ENCODE measurements at regions not wholly inside any gene's neighbourhood (a gene's known extent, or its start where the extent isn't known, plus 50 kb on each side); places are given as distances from the start of the nearest gene placed in this dataset.
A peak's percentile ranks its signal among the peaks of the same experiment; 100 is the strongest.

GRCh38 chr4:119794113-119794512, 165.5 kb upstream of the PDE5A start:
- no peak for DNase-seq (ENCODE audit: low read depth)
- TF ChIP-seq, protein P1, sequence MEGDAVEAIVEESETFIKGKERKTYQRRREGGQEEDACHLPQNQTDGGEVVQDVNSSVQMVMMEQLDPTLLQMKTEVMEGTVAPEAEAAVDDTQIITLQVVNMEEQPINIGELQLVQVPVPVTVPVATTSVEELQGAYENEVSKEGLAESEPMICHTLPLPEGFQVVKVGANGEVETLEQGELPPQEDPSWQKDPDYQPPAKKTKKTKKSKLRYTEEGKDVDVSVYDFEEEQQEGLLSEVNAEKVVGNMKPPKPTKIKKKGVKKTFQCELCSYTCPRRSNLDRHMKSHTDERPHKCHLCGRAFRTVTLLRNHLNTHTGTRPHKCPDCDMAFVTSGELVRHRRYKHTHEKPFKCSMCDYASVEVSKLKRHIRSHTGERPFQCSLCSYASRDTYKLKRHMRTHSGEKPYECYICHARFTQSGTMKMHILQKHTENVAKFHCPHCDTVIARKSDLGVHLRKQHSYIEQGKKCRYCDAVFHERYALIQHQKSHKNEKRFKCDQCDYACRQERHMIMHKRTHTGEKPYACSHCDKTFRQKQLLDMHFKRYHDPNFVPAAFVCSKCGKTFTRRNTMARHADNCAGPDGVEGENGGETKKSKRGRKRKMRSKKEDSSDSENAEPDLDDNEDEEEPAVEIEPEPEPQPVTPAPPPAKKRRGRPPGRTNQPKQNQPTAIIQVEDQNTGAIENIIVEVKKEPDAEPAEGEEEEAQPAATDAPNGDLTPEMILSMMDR (IDR thresholded peaks at IDR 0.05; ENCODE audit: insufficient read depth, low read depth, low read length): no peak
- no peak overlapping the region for H3K4me3 ChIP-seq (ENCODE audit: low read depth, low read length)

DNA sequence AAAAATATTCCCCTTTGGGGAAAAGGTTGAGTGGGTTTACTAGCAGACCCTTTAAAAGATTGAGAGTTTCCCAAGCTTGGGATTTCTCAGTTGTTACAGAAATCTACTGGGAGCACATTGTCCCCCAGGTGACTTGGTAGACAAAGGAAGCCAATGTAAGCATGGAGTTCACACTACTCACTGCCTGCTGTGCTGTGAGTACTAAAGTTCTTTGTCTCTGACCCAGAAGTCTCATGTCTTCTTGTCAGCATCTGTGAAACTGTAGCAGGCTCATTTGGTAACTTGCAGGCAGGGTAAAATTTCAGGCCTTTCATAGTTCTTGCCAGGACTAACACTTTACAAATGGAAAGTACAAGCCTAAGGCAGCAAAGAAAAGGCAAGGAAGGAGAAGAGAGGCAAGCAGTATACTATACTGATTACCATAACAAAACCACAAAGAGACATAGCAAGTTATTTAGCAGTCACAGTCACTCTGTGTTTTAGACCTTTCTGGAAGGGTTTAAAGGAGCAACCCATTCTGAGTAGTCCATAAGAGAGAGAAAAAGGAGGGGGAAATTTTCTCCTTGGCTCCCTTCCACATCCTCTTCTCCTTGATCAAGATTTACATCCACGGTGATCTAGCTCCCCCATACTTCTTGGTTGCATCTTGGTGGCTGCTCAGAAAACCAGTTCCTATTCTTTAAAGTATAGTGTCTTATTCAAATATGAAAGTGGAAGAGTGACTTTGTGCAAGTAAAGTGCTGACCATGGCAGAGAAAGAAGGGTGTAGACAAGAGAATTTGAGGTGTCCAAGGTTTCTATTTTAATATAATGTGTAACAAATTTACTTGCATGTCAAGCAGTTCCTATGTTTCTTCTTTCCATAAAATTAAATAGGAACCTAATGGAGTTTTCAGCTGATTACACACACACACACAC, 160.0 kb upstream of the PDE5A start:
- no peak overlapping the region for H3K4me3 ChIP-seq (ENCODE audit: low read depth, low read length)
- no peak for DNase-seq (ENCODE audit: low read depth)
- TF ChIP-seq, protein P1 (IDR thresholded peaks at IDR 0.05; ENCODE audit: insufficient read depth, low read depth, low read length): no peak

- peak; percentile 47 for DNase-seq (ENCODE audit: low read depth)
- TF ChIP-seq, protein P1 (IDR thresholded peaks at IDR 0.05; ENCODE audit: insufficient read depth, low read depth, low read length): peak; percentile 47
- no peak overlapping the region for H3K4me3 ChIP-seq (ENCODE audit: low read depth, low read length)
Measured at GRCh38 chr4:119785963-119786362, 157.4 kb upstream of the PDE5A start.

DNA sequence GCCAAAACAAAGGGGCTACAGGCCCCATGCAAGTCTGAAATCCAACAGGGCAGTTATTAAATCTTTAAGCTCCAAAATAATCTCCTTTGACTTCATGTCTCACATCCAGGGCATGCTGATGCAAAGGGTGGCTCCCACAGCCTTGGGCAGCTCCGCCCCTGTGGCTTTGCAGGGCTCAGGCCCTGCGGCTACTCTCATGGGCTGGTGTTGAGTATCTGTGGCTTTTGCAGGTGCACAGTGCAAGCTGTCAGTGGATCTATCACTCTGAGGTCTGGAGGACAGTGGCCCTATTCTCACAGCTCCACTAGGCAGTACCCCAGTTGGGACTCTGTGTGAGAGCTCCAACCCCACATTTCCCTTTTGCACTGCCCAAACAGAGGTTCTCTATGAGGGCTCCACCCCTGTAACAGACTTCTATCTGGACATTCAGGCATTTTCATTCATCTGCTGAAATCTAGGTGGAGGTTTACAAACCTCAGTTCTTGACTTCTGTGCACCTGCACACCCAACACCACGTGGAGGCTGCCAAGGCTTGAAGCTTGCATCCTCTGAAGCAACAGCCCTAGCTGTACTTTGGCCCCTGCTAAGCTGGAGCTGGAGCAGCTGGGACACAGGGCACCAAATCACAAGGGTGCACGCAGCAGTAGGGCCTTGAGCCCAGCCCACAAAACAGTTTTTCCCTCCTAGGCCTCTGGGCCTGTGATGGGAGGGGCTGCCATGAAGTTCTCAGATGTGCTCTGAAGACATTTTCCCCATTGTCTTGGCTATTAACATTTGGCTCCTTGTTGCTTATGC, 154.8 kb upstream of the PDE5A start:
- TF ChIP-seq, protein P1 (IDR thresholded peaks at IDR 0.05; ENCODE audit: insufficient read depth, low read depth, low read length): no peak
- DNase-seq (ENCODE audit: low read depth): no peak
- H3K4me3 ChIP-seq (ENCODE audit: low read depth, low read length): no peak overlapping the region

DNA sequence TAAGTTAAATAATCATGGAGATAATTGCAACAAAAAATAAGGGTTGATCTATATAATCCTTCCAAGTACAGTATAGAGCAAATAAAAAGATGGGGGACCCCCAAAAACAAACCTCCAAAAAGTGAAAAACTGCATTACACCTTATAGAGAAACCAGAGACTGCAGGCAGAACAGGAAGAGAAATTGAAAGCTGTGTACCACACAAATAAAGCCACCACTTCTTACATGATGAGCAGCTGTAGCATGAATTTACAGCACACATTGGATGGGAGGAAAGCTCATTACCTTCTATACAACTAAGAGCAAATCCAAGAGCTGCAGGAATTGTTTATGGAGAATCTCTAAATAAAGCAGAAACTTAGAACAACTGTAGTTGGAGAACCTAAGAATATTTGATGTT, 152.4 kb upstream of the PDE5A start:
- DNase-seq (ENCODE audit: low read depth): no peak
- TF ChIP-seq, protein P1 (IDR thresholded peaks at IDR 0.05; ENCODE audit: insufficient read depth, low read depth, low read length): no peak
- no peak overlapping the region for H3K4me3 ChIP-seq (ENCODE audit: low read depth, low read length)

- H3K4me3 ChIP-seq (ENCODE audit: low read depth, low read length): no peak overlapping the region
- no peak for DNase-seq (ENCODE audit: low read depth)
- TF ChIP-seq, protein P1 (IDR thresholded peaks at IDR 0.05; ENCODE audit: insufficient read depth, low read depth, low read length): no peak
Measured at GRCh38 chr4:119774840-119775239, 146.2 kb upstream of the PDE5A start.
